Midbrain (tissue), 1 donor: ENCODE measurements at regions not wholly inside any gene's neighbourhood (a gene's known extent, or its start where the extent isn't known, plus 50 kb on each side); places are given as distances from the start of the nearest gene placed in this dataset.

ENCODE experiments used
- DNase-seq: peaks from one replicate; lab custom pipeline; 2025; lab: John Stamatoyannopoulos, UW

DNA sequence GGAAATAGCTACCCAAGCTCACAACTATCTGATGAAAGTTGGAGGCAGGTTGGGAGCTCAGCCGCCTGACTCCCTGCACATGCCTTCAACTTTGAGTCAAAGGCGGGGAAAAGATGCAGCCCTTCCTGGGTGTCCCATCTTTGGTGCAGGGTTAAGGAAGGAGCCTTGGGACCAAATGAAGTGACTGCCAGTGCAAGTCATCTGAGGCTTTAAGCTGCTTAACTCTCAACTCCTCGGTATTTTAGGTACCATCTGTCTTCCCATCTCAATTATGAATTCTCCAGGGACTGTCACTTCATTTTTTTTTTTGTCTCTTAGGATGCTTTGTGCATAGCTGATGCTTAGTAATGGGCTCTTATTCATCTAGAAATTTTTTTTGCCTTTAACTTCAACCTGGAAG lies 408.8 kb upstream of the C2CD4B start:
- DNase-seq: no peak

DNA sequence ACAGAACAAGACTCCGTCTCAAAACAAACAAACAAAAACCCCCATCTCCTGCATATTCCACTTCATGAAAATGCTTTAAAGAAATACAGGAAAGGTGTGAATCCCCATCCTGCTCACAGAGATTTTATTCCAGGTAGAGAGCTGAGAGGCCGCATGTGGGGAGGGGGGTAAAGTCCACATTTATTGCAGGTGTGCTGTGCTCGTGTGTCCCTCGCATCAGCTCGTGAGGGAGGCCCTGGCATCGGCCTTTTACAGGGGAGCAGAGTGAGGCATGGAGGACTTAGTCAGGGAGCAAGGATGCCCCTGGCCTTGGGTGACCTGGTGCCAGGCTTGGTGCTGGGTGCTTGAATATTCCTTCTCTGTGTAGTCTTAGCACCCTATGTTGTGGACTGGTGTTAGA lies 413.5 kb upstream of the C2CD4B start:
- DNase-seq: no peak

DNA sequence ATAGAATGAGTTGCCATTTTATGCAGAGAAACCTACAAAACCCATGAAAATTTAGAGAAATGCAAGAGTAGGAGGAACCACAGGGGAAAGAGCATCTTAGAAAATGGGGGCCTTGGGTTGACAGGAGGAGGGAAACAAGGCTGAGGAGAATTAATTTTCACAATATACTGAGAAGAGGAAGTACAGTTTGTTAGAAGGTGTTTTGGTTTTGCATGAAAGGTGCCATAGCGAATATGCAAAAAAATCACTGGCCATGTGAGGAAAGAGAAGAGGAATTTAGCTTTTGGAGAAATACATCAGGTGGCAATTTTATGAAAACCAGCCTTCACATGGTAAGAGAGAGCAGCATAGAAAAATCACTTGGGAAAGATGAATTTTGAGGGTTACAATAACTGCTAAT lies 413.9 kb upstream of the C2CD4B start:
- DNase-seq: no peak

DNA sequence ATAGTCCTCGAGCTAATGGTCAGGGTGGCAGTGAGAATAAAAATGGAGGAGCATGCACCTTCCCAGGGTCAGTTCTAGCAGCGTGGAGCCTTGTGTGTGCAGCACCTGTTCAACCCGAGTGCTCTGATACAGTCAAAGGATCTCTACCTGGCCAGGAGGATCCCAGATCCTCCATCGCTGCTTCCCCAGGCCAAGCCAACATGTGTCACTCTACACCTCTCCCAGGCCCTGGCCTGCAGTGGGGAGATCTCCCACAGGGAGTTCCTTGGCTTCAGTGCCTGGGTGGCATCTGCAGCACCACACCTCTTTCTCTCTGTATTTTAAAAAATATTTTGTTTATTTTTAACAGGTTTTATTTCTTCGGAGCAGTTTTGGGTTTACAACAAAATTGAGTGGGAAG lies 414.8 kb upstream of the C2CD4B start:
- no peak for DNase-seq

DNA sequence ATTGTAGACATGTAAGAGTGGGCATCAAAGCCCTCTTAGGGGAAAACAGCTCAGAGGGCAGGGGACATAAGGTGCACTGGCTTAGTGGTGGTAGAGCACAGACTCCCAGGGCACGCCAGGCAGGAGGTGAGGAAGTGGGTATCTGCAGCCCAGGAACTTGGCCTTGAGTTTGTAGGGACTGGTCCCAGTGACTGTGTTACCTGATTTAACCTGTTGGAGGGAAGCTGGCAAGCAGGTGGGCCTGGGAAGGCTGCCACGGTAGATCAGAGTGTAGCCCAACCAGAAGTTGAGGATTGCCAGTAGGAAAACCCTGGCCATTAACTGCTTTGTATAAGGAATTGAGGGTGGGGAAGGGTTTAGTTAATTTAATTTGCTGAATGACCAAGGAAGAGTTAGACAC lies 417.5 kb upstream of the C2CD4B start:
- no peak for DNase-seq

DNA sequence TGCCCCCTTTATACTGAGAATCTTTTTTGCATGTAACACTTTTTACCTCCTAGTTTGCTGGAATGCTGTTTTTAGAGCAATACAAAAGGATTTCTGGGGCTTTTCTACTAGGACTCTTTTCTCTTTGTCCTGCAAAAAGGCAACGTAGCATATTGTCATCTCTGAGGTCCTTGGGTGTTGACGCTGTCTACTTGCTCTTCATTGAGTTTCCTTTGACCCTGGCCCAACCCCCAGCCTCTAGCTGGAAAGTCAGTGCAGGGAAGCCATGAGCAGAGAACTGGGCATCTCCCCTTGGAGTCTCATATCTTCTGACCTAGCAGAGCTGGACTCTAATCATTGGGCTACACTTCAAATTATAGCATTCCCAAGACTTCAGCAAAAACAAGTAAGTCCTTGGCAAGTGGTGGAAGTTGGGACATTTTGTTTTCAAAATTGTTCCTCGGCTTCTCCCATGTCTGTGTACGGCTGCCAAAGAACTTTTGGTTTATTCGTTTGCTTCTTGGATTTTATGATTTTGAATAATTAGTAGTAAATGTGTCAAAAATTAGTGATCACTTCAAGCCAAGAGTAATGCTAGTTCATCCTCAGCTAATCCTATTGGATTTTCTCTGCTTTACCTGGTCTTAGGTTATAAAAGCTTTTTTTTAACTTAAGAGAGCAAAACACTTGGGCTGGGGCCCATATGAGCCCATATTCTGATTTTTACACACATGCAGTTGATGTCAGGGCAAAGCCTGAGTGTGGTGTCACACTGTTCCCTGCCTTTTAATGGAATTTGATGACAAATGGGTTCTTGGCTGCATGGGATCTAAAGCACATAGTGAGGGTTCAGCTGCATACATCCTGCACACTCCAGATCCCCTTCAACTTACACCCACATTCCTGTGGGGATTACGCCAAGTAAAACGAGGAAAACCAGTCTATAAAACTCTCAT lies 419.5 kb upstream of the C2CD4B start:
- DNase-seq: no peak

DNA sequence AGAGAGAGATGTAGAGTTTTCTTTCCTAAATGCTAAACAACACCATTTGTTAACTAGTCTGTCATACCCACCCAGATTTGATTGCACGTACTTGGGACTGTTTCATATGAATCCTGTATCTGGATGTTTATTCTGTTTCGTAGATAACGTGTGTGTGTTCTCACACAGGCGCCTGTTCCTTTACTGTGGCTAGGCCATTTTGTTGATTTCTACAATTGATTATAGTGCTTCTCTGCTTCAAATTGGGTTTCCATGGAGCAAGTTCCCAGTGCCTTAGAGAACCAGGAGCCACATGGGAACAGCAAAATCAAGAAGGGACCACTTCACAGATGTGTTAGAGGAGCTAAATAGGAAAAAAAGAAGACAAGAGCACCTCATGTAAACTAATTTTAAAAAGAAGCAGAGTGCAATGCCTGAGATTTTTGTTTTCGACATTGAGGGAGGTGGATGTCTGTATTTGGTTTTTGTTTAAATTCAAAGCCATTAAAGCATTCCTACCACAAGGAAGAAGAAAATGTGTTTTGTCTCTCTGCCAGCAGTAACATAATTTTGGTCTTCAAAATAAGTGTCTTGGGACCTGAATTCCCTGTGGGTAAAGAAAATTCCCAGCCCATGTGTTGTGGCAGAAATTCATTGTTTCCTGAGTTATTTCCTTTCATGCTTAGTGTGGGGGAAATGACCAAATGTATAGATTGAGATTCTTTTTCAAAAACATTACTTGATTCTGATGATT lies 424.0 kb upstream of the C2CD4B start:
- DNase-seq: no peak

DNA sequence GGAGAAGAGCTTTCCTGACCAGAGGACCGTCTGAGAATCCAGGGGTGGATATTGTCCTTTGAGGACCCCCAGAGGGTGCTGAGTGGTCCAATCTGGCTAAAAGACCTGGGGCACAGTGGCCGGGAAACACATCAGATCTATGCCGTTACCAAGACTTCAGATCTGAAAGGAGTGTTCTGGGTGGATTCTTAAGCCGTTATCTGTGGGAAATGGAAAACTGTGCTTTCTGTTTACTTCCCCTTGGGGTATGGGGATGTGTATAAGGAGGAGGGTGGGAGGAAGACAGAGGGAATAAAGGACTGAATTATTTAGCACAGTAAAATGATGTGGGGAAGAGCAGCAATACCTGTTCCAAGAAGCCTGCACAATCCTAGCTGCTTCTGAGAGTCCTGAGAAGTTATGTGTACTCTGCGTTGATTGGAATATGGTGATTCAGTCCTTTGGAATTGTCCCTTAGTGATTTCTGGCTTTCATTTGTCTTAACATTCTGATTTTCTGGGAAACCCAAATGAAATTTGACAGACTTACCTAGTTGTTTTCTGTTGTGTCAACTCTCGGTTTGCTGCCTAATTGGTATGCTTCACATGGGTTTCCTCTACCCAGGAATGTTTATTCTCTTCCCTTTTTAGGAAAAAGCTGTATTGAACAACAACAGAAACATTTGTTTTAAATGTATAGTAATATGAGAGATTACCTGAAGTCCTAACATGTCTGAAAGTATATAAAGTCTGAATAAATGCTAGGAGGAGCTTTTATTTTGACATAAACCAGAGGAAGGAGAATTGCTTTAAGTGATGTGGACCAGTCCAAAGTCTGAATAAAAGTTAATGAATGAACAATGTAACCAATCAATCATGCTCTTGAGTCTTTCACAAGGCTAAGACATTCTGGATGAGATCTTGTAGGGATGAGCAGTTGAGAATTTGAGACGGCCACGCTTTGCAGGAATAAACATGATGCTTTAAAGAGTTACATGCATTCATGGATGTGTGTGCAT lies 427.1 kb upstream of the C2CD4B start:
- DNase-seq: no peak

DNA sequence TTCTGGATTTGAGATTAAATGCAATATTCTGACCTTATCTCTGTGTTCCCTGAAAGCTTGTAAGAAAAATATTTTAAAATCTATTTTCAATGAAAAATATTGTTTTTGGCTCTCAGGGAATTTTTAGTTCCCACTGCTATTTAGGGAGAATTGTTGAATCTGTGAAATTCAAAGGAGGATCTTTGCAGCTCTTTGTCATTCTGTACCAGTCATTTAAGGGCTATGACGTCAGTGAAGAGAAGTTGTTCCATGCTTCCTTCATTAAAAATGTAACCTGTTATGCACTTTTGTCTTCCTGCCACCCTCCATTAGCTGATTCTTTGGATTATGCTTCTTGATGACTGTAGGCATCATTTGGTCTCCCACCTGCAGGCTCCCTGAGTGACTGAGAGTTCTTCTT lies 427.8 kb upstream of the C2CD4B start:
- no peak for DNase-seq

DNA sequence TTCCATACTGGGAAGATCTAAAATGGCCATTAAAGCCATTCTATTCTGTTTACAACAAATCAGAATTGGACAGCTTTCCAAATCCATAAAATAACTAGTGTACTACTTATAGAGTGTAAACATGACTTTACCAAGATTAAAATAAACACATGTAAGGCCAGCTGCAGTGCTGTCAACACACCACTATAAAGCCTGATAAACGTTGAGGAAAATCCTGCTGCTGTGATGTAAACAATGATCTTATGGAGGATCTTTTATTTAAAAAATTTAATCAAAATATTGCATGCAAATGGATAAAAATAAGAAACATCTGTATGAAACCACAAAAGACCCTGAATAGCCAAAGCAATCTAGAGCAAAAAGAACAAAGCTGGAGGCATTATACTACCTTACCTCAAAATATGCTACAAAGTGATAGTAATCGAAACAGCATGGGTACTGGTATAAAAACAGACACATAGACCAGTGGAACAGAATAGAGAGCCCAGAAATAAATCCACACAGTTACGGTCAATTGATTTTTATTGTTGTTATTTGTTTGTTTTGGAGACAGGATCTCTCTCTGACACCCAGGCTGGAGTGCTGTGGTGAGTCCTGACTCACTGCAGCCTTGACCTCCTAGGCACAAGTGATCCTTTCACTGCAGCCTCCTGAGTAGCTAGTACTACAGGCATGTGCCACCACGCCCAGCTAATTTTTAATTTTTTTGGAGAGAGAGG lies 428.8 kb upstream of the C2CD4B start:
- no peak for DNase-seq

DNA sequence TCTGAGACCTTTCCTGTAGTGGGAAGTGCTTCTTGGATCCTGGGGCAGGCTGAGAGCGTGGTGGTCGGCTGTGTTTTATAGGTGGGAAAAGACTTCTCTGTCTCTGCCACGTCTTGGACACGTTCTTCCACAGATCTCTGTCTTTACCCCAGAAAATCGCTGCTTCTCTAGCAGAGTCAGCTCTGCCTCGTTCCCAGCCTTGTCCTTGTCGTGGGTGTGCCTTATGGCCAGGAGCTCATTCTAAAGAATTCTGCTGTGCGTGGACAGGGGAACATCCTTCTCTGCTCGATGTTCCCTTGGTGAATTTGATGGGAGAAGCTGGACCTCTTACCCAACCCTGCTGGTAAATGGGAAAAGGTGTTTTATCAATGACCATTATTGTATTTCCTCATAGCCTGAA lies 433.1 kb upstream of the C2CD4B start:
- no peak for DNase-seq

DNA sequence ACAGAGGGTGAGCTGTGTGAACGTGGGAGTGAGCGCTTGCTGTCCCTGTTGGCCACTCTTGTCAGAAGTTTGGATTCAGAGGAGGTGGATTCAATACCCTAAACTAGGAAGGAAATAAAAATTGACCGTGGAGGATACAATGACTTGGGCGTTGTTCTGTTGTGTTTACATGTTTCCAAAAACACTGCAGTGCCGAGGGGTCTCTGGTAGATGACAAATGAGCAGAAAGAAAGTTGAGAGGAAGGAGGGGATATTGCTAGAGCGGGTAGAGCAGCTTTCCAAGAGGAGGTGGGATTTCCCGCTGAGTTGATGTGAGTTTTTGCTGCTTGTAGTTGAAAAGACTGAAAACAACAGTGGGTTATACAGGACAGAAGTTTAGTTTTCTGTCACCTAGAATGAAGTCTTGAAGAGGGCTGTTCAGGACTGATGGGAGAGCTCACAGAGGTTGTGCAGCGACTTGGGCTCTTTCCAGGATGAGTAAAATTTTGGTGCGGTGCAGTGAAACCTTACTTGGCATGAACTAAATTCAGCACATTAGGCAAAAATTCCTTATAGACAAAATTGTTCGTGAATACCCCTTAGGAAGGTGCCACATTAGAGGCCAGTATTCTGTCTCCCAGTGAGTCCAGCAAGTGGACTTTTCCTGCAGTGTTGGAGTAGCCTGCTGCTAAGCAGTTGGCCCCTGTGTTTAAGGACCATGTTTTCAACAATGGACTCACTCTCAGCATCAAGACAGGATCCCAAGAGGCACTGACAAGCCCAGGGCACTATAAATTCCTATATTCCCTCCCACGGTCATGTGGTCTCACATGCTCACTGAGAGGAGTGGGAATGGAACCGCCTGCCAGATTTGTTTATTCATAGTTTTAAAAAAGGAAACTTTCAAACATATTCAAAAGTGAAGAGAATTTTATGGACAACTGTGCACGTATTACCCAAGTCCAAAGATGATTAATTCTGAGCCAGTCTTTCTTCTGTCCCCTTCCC lies 435.0 kb upstream of the C2CD4B start:
- DNase-seq: no peak

DNA sequence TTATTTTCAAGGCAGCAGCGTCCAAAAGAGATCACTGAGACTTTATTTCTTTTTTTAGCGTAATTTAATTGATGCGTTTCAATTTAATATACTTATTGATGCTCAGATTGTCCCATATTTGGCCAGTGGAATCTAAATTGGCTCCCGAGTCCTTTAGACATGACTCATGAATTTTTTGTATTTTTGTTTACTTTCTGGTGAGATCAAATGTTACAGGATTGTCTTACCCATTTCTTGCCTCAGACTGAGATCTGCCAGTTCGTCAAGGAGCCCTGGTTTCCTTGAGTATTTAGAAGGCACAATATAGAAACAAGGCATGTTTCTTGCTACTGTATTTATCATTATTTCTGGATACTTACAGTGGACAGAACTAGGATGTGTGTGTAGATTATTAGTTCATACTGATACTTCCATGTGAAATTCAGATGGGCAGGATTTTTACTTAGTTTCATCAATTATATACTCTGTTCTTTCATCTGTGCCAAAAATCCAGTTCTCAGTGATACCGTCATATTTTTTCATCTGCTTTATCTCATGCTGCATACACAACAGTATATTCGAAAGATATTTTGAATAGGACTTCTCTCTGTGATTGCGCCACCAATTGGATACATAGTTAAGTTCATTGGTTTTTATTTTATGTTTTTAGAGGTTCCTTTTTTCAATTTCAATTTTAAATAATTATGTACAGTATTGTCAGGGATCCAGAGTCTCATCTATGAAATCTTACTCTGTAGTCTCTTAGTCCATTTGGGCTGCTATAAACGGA lies 436.9 kb upstream of the C2CD4B start:
- no peak for DNase-seq

DNA sequence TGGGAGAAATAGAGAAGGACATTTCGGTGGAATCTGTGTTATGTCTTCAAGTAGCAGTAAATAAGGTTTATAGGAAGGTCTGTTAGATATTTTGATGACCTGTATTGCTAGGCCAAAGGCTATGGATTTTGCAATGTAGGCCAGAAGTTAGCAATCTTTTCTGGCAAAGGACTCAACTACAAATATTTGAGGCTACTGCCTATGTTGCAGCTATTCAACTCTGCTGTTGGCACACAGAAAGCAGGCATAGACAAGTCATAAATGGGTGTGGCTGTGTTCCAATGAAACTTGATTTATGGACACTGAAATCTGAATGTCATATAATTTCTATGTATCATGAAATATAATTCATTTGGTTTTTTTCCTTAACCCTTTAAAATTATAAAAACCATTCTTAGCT lies 438.7 kb upstream of the C2CD4B start:
- no peak for DNase-seq

DNA sequence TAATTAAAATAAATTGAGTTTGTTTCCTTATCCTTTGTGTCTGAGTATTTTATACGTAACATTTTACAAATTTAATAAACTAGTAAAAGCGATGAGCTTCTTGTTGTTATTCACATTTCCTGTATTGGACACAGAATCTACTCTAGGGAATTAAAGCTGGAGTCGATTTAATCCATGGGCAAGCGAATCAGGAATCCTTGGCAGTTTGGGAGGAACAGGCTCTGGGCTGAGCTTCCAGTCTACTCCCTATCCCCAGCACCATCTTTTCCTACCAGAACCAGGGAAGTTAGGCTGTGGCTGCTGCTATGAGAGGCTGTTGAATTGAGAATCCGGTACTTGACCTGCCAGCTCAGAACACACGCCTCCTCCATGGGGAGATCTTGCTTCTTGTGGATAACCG lies 437.3 kb upstream of the TPM1 start:
- no peak for DNase-seq

DNA sequence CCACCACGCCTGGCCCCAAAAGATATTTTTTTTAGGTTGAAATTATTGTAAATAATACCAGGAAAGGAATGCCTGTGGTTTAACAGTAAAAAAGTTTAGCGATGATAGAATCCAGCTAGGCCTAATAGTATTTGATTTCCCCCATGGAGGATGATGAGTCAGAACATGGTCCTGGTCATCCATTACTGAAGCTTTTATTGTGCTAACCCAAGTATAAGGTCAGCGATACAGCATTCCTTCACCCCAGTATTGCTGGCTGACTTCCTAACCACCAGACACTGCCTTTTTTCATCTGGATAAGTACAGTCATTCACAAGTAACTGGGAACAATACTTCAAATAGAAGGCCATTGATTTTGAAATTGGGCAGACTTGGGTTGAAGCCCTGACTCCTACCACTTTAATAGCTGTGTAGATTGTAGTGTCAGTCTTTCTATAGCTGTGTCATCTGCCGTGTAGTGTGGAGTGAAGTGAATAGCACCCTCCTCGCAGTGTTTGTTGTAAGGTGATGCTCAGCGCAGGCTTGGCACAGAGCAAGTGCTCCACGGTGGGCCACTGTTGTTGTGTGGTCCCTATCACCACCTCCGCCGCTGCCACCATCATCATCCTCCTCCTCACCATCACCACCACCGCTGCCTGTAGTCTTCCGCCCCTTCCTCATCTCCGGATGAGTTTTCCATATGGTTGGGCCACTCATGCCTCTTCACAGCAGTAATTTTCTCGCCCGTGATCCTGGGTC lies 436.0 kb upstream of the TPM1 start:
- no peak for DNase-seq

DNA sequence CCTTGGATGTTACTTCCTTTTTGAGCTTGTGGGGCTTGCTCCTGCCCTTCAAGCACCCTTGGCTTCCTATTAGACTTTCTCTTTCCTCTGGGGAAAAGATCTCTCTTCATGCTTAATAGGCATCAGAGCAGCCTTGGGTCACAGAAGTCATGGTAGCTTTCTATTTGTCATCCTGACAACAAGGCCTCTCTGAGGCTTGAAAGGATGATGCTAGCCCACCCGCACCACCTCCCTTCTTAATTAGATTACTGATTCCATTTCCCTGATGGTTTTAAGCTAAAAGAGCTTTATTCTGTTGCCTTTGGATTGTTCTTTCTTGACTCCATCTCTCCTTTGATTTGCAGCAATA lies 435.5 kb upstream of the TPM1 start:
- no peak for DNase-seq

DNA sequence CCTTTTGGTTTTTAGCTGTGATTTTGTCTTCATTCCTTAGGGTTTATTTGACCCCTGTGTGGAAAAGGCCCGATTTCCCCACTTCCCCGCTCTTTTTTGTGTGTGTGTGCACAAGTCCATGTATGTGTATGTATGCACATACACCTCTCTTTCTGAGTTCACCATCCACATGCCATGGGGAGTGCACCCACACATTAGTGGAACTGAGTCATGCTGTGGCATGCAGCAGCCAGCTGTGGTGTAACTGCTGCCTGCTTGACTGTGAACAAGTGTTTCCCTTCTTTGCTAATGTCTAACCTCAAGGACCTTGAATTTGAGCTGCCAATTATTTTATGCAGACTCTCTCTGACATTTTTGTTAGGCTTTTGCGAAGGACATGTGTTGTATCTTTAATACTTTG lies 434.9 kb upstream of the TPM1 start:
- DNase-seq: no peak

DNA sequence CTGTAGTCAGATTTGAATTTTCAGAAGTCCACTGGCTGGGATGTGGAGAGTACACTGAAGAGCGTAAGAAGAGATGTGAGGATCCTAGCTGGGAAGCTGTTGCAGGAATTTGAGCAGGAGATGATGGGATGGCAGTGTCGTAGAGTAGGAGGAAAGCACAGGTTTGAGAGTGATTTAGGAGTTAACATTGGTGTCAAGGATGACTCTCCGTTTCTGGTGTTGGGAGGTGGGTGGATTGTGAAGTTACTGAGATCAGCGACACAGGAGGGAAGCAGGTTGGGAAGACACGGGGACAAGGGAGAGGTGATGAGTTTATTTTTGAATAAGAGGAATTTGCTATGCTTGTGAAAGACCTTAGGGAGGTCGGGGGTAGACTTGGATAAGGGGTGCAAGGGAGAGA lies 434.2 kb upstream of the TPM1 start:
- DNase-seq: no peak
